MM.1S (cell line): ENCODE measurements at regions not wholly inside any gene's neighbourhood (a gene's known extent, or its start where the extent isn't known, plus 50 kb on each side); places are given as distances from the start of the nearest gene placed in this dataset.
"Not testable (repeated sequence)": the region's sequence is repeated elsewhere in the genome, so short reads cannot be mapped to it uniquely, and the experiment has no call there.

ENCODE experiments used
- DNase-seq: peaks from one replicate; pipeline ENCODE4 v3.0.0-alpha.2; 2015
- H2AFZ ChIP-seq: fragments of 300-600 bp; sonication (generic); 2 replicates; pipeline ENCODE4 v1.6.0; 2016; ENCODE audit warnings: antibody characterized with exemption, low read length
- H3F3A ChIP-seq: fragments of 300-600 bp; sonication (generic); 2 replicates; pipeline ENCODE4 v1.6.1; 2016; ENCODE audit warnings: mild to moderate bottlenecking, antibody characterized with exemption, low read length, moderate library complexity, mixed read lengths; ENCODE audit not compliant: insufficient read depth
- H3K27ac ChIP-seq: fragments of 300-600 bp; sonication (generic); 2 replicates; pipeline ENCODE4 v1.5.1; 2016; ENCODE audit warnings: mild to moderate bottlenecking, low read length
- H3K27me3 ChIP-seq: fragments of 300-600 bp; sonication (generic); replicated peaks from 2 replicates; pipeline ENCODE4 v1.6.0; 2016; ENCODE audit warnings: low read length; ENCODE audit not compliant: insufficient read depth
- H3K36me3 ChIP-seq: fragments of 300-600 bp; sonication (generic); replicated peaks from 2 replicates; pipeline ENCODE4 v1.6.1; 2016; ENCODE audit warnings: mild to moderate bottlenecking, low read length, mixed read lengths; ENCODE audit not compliant: insufficient read depth
- H3K4me1 ChIP-seq: fragments of 300-600 bp; sonication (generic); 2 replicates; pipeline ENCODE4 v1.6.1; 2016; ENCODE audit warnings: low read length, mixed read lengths
- H3K4me2 ChIP-seq: fragments of 300-600 bp; sonication (generic); 2 replicates; pipeline ENCODE4 v1.6.0; 2016; ENCODE audit warnings: low read depth, low read length
- H3K4me3 ChIP-seq: fragments of 300-600 bp; sonication (generic); 2 replicates; pipeline ENCODE4 v1.5.1; 2016; ENCODE audit warnings: low read length, mixed read lengths
- H3K79me2 ChIP-seq: fragments of 300-600 bp; sonication (generic); 2 replicates; pipeline ENCODE4 v1.6.1; 2016; ENCODE audit warnings: mixed run types, low read length, mixed read lengths
- H3K9ac ChIP-seq: fragments of 300-600 bp; sonication (generic); 2 replicates; pipeline ENCODE4 v1.6.1; 2016; ENCODE audit warnings: low read length, mixed read lengths
- H3K9me2 ChIP-seq: fragments of 300-600 bp; sonication (generic); replicated peaks from 2 replicates; pipeline ENCODE4 v1.6.1; 2016; ENCODE audit warnings: mild to moderate bottlenecking, low read length, mixed read lengths; ENCODE audit not compliant: insufficient read depth
- H3K9me3 ChIP-seq: fragments of 300-600 bp; sonication (generic); replicated peaks from 2 replicates; pipeline ENCODE4 v1.6.1; 2016; ENCODE audit warnings: mild to moderate bottlenecking, low read length, mixed read lengths; ENCODE audit not compliant: insufficient read depth
- H4K20me1 ChIP-seq: fragments of 300-600 bp; sonication (generic); 2 replicates; pipeline ENCODE4 v1.6.1; 2016; ENCODE audit warnings: mild to moderate bottlenecking, low read length, moderate library complexity, mixed read lengths; ENCODE audit not compliant: insufficient read depth
- CTCF ChIP-seq: fragments of 300-600 bp; sonication (generic); IDR thresholded peaks from 2 replicates; pipeline ENCODE4 v1.5.1; 2016; ENCODE audit warnings: antibody characterized with exemption, low read length, mixed read lengths
- EZH2 ChIP-seq: fragments of 300-600 bp; sonication (generic); optimal IDR thresholded peaks from 2 replicates; pipeline ENCODE3; 2017; ENCODE audit warnings: low read depth, mild to moderate bottlenecking, antibody characterized with exemption, low read length, mixed read lengths
- EZH2phosphoT487 ChIP-seq: fragments of 300-600 bp; sonication (generic); IDR thresholded peaks from 2 replicates; pipeline ENCODE4 v1.6.1; 2018; ENCODE audit warnings: antibody characterized with exemption, low read length

GRCh38 chr7:20075992-20076820 is 141.0 kb downstream of the MACC1 start:
- no peak overlapping the region for H3K4me3 ChIP-seq
- no peaks in the 10 kb centered on the region for H3F3A ChIP-seq
- TF ChIP-seq CTCF, result no peak
- TF ChIP-seq EZH2, result no peak
- no peak for TF ChIP-seq EZH2phosphoT487
- H3K27me3 ChIP-seq, result no peaks in the 10 kb centered on the region
- no peaks in the 10 kb centered on the region for H3K79me2 ChIP-seq
- no peak for DNase-seq
- H3K9ac ChIP-seq, result no peak overlapping the region
- H3K4me2 ChIP-seq, result no peak overlapping the region
- H2AFZ ChIP-seq, result no peak overlapping the region
- H3K9me2 ChIP-seq, result no peaks in the 10 kb centered on the region
- H3K9me3 ChIP-seq, result no peaks in the 10 kb centered on the region
- H3K27ac ChIP-seq, result no peak overlapping the region
- no peaks in the 10 kb centered on the region for H3K4me1 ChIP-seq
- no peaks in the 10 kb centered on the region for H4K20me1 ChIP-seq
- no peaks in the 10 kb centered on the region for H3K36me3 ChIP-seq

- H3K27me3 ChIP-seq, result no peaks in the 10 kb centered on the region
- no peak overlapping the region for H3K4me2 ChIP-seq
- no peaks in the 10 kb centered on the region for H3K36me3 ChIP-seq
- no peak overlapping the region for H3K27ac ChIP-seq
- H3F3A ChIP-seq, result no peaks in the 10 kb centered on the region
- no peak overlapping the region for H3K4me3 ChIP-seq
- no peak overlapping the region for H3K9ac ChIP-seq
- no peaks in the 10 kb centered on the region for H3K4me1 ChIP-seq
- DNase-seq, result no peak
- no peaks in the 10 kb centered on the region for H3K79me2 ChIP-seq
- H3K9me2 ChIP-seq, result no peaks in the 10 kb centered on the region
- TF ChIP-seq CTCF (no peak), EZH2phosphoT487 (no peak), EZH2 (no peak)
- H2AFZ ChIP-seq, result no peak overlapping the region
- H4K20me1 ChIP-seq, result no peaks in the 10 kb centered on the region
- no peaks in the 10 kb centered on the region for H3K9me3 ChIP-seq
Measured at GRCh38 chr7:20075440-20075839, 141.7 kb downstream of the MACC1 start.

- not testable (repeated sequence) for H4K20me1 ChIP-seq, H3K4me3 ChIP-seq, H3K79me2 ChIP-seq, H2AFZ ChIP-seq, H3K9me2 ChIP-seq, H3K4me2 ChIP-seq, H3K36me3 ChIP-seq, H3K27ac ChIP-seq, H3K9ac ChIP-seq, H3K9me3 ChIP-seq, H3K27me3 ChIP-seq, DNase-seq
- Histone ChIP-seq H3F3A (peaks cover 21% of the 10 kb centered on the region), H3K4me1 (peaks cover 30% of the 10 kb centered on the region)
Measured at GRCh38 chr7:20068004-20068403, 149.2 kb downstream of the MACC1 start.
